Body of pancreas (tissue), 4 donors: ENCODE measurements at regions not wholly inside any gene's neighbourhood (a gene's known extent, or its start where the extent isn't known, plus 50 kb on each side); places are given as distances from the start of the nearest gene placed in this dataset.

Experiments
- ATAC-seq: fragments of 150-250 bp; one replicate; pipeline ENCODE4 v1.9.1; 2016
- DNase-seq, 4 donors: peaks; one replicate each; pipeline ENCODE4 v3.0.0-alpha.2; 2019
- H3K27ac ChIP-seq, 4 donors: fragments of 200-600 bp; sonication (generic); 1 replicate in 3 of 4; 2 replicates in 1 of 4; pipeline versions ENCODE4 v1.5.1 to v1.6.1; 2016 to 2019; ENCODE audit warnings: mild to moderate bottlenecking in 1 of 4, mixed read lengths in 1 of 4, moderate library complexity in 1 of 4
- H3K27me3 ChIP-seq, 2 donors: fragments of 200-600 bp; sonication (generic); one replicate each; pipeline ENCODE4 v1.6.0; 2016; ENCODE audit warnings: mild to moderate bottlenecking in 1 of 2
- H3K36me3 ChIP-seq, 2 donors: fragments of 200-600 bp; sonication (generic); replicated peaks in 1 of 2; 2 replicates each; pipeline ENCODE4 v1.5.1; 2016; ENCODE audit warnings: low read depth in 2 of 2; ENCODE audit not compliant: insufficient read depth in 1 of 2
- H3K4me1 ChIP-seq: fragments of 200-600 bp; sonication (generic); one replicate; pipeline ENCODE4 v1.6.0; 2016
- H3K4me3 ChIP-seq, 2 donors: fragments of 200-600 bp; sonication (generic); 1 replicate in 1 of 2; 2 replicates in 1 of 2; pipeline ENCODE4 v1.5.1; 2016 to 2019
- H3K9me3 ChIP-seq, 3 donors: fragments of 200-600 bp; sonication (generic); 1 replicate in 2 of 3; 2 replicates in 1 of 3; pipeline ENCODE4 v1.5.1; 2016
- POLR2A ChIP-seq, 3 donors: fragments of 450-650 bp; IDR thresholded peaks; one replicate each; pipeline ENCODE4 v1.6.1; 2016; ENCODE audit warnings: antibody characterized with exemption in 3 of 3, mild to moderate bottlenecking in 2 of 3
- WGBS, 2 donors: methylation state at CpG; one replicate each; pipeline ENCODE4 v1.1.5; 2017; 5-methylcytosine and 5-hydroxymethylcytosine counted together
- intact Hi-C: fragments of 100-400 bp; cut with DNase I; formaldehyde crosslinking; loops from one replicate; pipeline ENCODE4 v1.15.1; 2023
- TF ChIP-seq, protein P1 (sequence below), 7 experiments: fragments of 450-650 bp in 4 of 7; fragments of 200-600 bp in 3 of 7; sonication (generic) in 3 of 7; IDR thresholded peaks; one replicate each; pipeline ENCODE4 v1.5.1; 2016 to 2019; ENCODE audit warnings: antibody characterized with exemption in 7 of 7

GRCh38 chr3:117628823-117629291, 919.3 kb downstream of the TUSC7 start:
- Histone ChIP-seq H3K9me3 (no peaks in the 10 kb centered on the region), H3K36me3 (no peaks in the 10 kb centered on the region), H3K27me3 (no peaks in the 10 kb centered on the region), H3K4me1 (no peaks in the 10 kb centered on the region), H3K27ac (no peak overlapping the region), H3K4me3 (no peak overlapping the region)
- DNase-seq (peak in 1 of 4 donors; percentile 6), ATAC-seq (no peak)
- intact Hi-C loops: no loop called here
- no peak for TF ChIP-seq POLR2A (IDR thresholded peaks at IDR 0.05)
- TF ChIP-seq, protein P1, sequence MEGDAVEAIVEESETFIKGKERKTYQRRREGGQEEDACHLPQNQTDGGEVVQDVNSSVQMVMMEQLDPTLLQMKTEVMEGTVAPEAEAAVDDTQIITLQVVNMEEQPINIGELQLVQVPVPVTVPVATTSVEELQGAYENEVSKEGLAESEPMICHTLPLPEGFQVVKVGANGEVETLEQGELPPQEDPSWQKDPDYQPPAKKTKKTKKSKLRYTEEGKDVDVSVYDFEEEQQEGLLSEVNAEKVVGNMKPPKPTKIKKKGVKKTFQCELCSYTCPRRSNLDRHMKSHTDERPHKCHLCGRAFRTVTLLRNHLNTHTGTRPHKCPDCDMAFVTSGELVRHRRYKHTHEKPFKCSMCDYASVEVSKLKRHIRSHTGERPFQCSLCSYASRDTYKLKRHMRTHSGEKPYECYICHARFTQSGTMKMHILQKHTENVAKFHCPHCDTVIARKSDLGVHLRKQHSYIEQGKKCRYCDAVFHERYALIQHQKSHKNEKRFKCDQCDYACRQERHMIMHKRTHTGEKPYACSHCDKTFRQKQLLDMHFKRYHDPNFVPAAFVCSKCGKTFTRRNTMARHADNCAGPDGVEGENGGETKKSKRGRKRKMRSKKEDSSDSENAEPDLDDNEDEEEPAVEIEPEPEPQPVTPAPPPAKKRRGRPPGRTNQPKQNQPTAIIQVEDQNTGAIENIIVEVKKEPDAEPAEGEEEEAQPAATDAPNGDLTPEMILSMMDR (IDR thresholded peaks at IDR 0.05): no peak
- 13 to 16% methylated on average over 2 of the region's 2 CpGs for WGBS, 2 donors

DNA sequence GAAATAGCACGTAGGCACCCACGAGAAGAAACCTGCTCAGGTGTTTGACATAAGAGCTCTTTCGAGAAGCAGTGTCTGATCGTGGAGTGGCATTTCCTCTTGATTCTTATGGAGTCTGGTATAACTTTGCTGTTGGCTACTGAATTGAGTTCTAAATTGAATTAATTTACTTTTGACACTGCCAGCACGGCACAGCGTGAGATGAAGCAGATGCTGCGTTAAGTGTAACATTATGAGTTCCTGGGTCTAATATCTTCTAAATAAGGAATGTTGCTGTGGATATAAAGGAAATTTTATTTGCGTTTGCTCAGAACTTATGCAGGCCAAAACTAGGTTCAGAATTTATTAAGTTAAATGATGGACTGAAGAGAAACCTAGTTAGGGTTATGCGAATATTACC, 919.9 kb downstream of the TUSC7 start:
- H3K27ac ChIP-seq: no peak overlapping the region
- H3K4me3 ChIP-seq: no peak overlapping the region
- no peaks in the 10 kb centered on the region for H3K27me3 ChIP-seq
- no peaks in the 10 kb centered on the region for H3K36me3 ChIP-seq
- no peaks in the 10 kb centered on the region for H3K4me1 ChIP-seq
- ATAC-seq (no peak), DNase-seq (no peak)
- TF ChIP-seq, protein P1 (IDR thresholded peaks at IDR 0.05): no peak
- no peak for TF ChIP-seq POLR2A (IDR thresholded peaks at IDR 0.05)
- 75 to 81% methylated on average over 9 of the region's 9 CpGs for WGBS, 2 donors
- intact Hi-C loops: no loop called here
- no peaks in the 10 kb centered on the region for H3K9me3 ChIP-seq

DNA sequence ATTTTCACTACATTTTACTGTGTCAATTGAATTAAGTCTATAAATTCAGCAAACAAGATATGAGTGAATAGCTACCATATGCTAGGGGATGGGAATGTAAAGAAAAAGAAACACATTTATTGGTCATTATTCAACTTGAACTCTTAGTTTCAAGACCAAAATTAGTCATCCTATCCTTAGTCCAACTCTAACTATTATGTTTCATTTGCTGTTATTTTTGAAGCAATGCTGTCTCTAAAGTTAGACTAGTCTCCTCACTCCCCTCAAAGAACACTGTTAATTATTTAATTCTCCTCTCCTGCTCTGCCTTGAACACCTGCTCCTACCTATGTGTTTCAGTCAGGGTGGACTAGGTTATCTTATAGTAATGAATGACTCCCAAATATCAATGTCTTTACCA, 920.9 kb downstream of the TUSC7 start:
- intact Hi-C loops: no loop called here
- TF ChIP-seq, protein P1 (IDR thresholded peaks at IDR 0.05): no peak
- H3K27me3 ChIP-seq: no peaks in the 10 kb centered on the region
- ATAC-seq (no peak), DNase-seq (no peak)
- H3K27ac ChIP-seq: no peak overlapping the region
- H3K9me3 ChIP-seq: no peaks in the 10 kb centered on the region
- H3K4me3 ChIP-seq: no peak overlapping the region
- H3K4me1 ChIP-seq: no peaks in the 10 kb centered on the region
- H3K36me3 ChIP-seq: no peaks in the 10 kb centered on the region

DNA sequence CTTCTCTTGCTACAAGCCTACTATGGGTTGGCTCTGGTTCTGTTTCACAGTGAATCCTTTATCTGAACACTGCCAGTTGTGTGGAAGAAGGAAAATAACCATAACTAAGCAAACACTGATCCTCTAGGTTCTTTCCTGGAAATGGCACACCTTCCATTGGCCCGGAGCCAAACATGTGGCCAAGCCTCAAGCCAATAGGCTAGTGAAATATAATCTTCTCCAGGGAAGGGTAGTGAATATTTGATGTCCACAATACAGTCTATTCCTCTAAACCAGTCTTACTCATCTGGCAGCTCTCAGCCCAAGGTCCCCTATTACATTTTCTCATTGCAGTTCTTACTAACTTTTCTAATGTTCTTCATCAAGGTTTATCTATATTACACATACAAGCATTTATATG, 921.3 kb downstream of the TUSC7 start:
- DNase-seq (peak in 2 of 4 donors; percentile 13 to 19), ATAC-seq (no peak)
- H3K27me3 ChIP-seq: no peaks in the 10 kb centered on the region
- H3K36me3 ChIP-seq: no peaks in the 10 kb centered on the region
- H3K27ac ChIP-seq: no peak overlapping the region
- intact Hi-C loops: no loop called here
- TF ChIP-seq, protein P1 (IDR thresholded peaks at IDR 0.05): no peak
- TF ChIP-seq POLR2A (IDR thresholded peaks at IDR 0.05): no peak
- WGBS, 2 donors: 54% methylated on average over 1 of the region's 1 CpG
- H3K9me3 ChIP-seq: no peaks in the 10 kb centered on the region
- H3K4me1 ChIP-seq: no peaks in the 10 kb centered on the region
- no peak overlapping the region for H3K4me3 ChIP-seq

DNA sequence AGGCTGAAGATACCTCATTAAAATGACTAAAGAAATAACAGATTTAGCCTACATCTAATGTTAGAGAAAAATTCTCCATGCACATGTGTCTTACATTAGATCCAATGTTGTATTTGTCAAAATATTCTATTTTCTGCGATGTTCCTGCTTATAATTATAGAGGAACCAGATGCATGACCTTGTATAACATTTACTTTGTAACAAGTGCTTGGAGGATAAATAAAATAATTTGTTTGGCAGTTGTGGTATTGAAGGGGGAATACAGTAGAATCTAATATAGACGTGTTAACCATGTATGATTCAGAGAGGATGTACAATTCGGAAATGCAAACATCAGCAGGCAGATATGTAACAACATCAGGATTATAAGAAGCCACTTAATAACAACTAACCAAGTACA, 922.2 kb downstream of the TUSC7 start:
- Histone ChIP-seq H3K4me3 (no peak overlapping the region), H3K27me3 (no peaks in the 10 kb centered on the region), H3K4me1 (no peaks in the 10 kb centered on the region), H3K27ac (no peak overlapping the region), H3K9me3 (no peaks in the 10 kb centered on the region), H3K36me3 (no peaks in the 10 kb centered on the region)
- 79 to 81% methylated on average over 3 of the region's 3 CpGs for WGBS, 2 donors
- no peak for ATAC-seq
- intact Hi-C loops: no loop called here
- no peak for DNase-seq
- no peak for TF ChIP-seq POLR2A (IDR thresholded peaks at IDR 0.05)
- TF ChIP-seq, protein P1 (IDR thresholded peaks at IDR 0.05): no peak
